Liver (tissue), 3 donors: ENCODE measurements at regions not wholly inside any gene's neighbourhood (a gene's known extent, or its start where the extent isn't known, plus 50 kb on each side); places are given as distances from the start of the nearest gene placed in this dataset.

Experiments used
- CTCF ChIP-seq: fragments of 150-350 bp; IDR thresholded peaks from 2 replicates; pipeline ENCODE4 v1.5.1; 2017; ENCODE audit warnings: improper control_type of control experiment, low read depth, low read length; ENCODE audit not compliant: missing input control
- EGR1 ChIP-seq, 2 donors: IDR thresholded peaks; 2 replicates each; pipeline ENCODE4 v1.6.1; 2016 to 2018; ENCODE audit warnings: antibody characterized with exemption in 2 of 2, low read depth in 2 of 2
- FOXA1 ChIP-seq: IDR thresholded peaks from 2 replicates; pipeline ENCODE4 v1.6.1; 2016; ENCODE audit warnings: antibody characterized with exemption
- GABPA ChIP-seq, 2 donors: IDR thresholded peaks in 1 of 2; conservative IDR thresholded peaks in 1 of 2; 2 replicates each; pipeline ENCODE4 v1.6.1; 2016; ENCODE audit warnings: antibody characterized with exemption in 2 of 2, mild to moderate bottlenecking in 1 of 2, moderate library complexity in 1 of 2
- JUND ChIP-seq, 2 donors: IDR thresholded peaks; 2 replicates each; pipeline ENCODE4 v1.6.1; 2016; ENCODE audit warnings: antibody characterized with exemption in 2 of 2
- MAX ChIP-seq: IDR thresholded peaks from 2 replicates; pipeline ENCODE4 v1.6.1; 2016; ENCODE audit warnings: antibody characterized with exemption
- NR2F2 ChIP-seq: IDR thresholded peaks from 2 replicates; pipeline ENCODE4 v1.6.1; 2016; ENCODE audit warnings: antibody characterized with exemption
- RAD21 ChIP-seq, 2 donors: IDR thresholded peaks; 2 replicates each; pipeline ENCODE4 v1.6.1; 2016; ENCODE audit warnings: antibody characterized with exemption in 2 of 2, mild to moderate bottlenecking in 2 of 2
- REST ChIP-seq: IDR thresholded peaks from 2 replicates; pipeline ENCODE4 v1.6.1; 2016; ENCODE audit warnings: antibody characterized with exemption, mild to moderate bottlenecking
- RXRA ChIP-seq, 2 donors: IDR thresholded peaks; 2 replicates each; pipeline ENCODE4 v1.6.1; 2017 to 2018; ENCODE audit warnings: antibody characterized with exemption in 2 of 2, mild to moderate bottlenecking in 1 of 2
- SP1 ChIP-seq: IDR thresholded peaks from 2 replicates; pipeline ENCODE4 v1.6.1; 2018; ENCODE audit warnings: antibody characterized with exemption, mild to moderate bottlenecking
- TAF1 ChIP-seq: conservative IDR thresholded peaks from 2 replicates; pipeline ENCODE4 v1.6.1; 2016; ENCODE audit warnings: antibody characterized with exemption, mild to moderate bottlenecking
- YY1 ChIP-seq: IDR thresholded peaks from 2 replicates; pipeline ENCODE4 v1.6.1; 2016; ENCODE audit warnings: antibody characterized with exemption, mild to moderate bottlenecking
- ZBTB33 ChIP-seq: IDR thresholded peaks from 2 replicates; pipeline ENCODE4 v1.6.1; 2016; ENCODE audit warnings: antibody characterized with exemption
- donor health status: healthy.
- donor health status: healthy.

GRCh38 chr18:27605107-27605834 is 420.2 kb upstream of the CHST9 start:
- TF ChIP-seq REST (no peak), CTCF (peak; percentile 86), GABPA (IDR thresholded peaks at IDR 0.05 in 1 of 2, conservative IDR thresholded peaks at IDR 0.05 in 1 of 2) (no peak), ZBTB33 (no peak), EGR1 (IDR thresholded peaks at IDR 0.05; ENCODE audit: low read depth in 2 of 2) (no peak), RXRA (IDR thresholded peaks at IDR 0.05) (no peak), RAD21 (IDR thresholded peaks at IDR 0.05) (peak; percentile 94 to 96), SP1 (no peak), TAF1 (no peak), JUND (IDR thresholded peaks at IDR 0.05) (no peak), YY1 (no peak), FOXA1 (no peak), MAX (no peak), NR2F2 (no peak)
